ENCODE measurements at regions not wholly inside any gene's neighbourhood (a gene's known extent, or its start where the extent isn't known, plus 50 kb on each side); places are given as distances from the start of the nearest gene placed in this dataset.

- no peaks in the 10 kb centered on the region for H3K27me3 ChIP-seq
- no peaks in the 10 kb centered on the region for H3K9me3 ChIP-seq
- DNase-seq (ENCODE audit: low spot score in 2 of 2) = no peak
- no peaks in the 10 kb centered on the region for H3K4me1 ChIP-seq
- no peak overlapping the region for H3K27ac ChIP-seq
- H3K4me3 ChIP-seq = no peak overlapping the region
- no peak for TF ChIP-seq CTCF (IDR thresholded peaks at IDR 0.05)
- no peaks in the 10 kb centered on the region for H3K36me3 ChIP-seq
- intact Hi-C loops (cut with DNase I) = no loop called here
Measured at GRCh38 chr2:128867936-128868636, 549.4 kb upstream of the HS6ST1 start.

GRCh38 chr2:128868686-128869551, 550.3 kb upstream of the HS6ST1 start:
- Histone ChIP-seq H3K36me3 (no peaks in the 10 kb centered on the region), H3K4me3 (no peak overlapping the region), H3K4me1 (no peaks in the 10 kb centered on the region), H3K27ac (no peak overlapping the region), H3K27me3 (no peaks in the 10 kb centered on the region), H3K9me3 (no peaks in the 10 kb centered on the region)
- intact Hi-C loops (cut with DNase I) = no loop called here
- DNase-seq (ENCODE audit: low spot score in 2 of 2) = no peak
- no peak for TF ChIP-seq CTCF (IDR thresholded peaks at IDR 0.05)

DNA sequence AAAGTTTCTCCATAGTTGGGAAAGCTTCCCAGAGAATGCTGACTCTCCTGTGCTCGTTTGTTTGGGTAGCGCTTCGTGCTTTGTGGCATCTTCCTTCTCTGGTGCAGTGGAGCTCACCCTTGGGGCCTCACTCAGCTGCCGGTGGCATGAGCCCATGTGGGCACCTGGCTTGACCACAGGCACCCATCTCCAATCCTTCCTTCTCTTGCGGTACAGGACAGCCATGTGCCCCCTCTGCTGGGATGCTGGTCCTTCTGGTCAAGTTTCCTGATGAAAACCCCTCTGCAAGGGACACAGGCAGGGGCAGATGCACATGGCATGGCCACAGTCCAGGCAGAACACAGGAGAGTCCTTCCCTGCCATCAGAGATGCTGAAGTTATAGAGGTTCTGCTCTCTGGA, 555.9 kb upstream of the HS6ST1 start:
- Histone ChIP-seq H3K27ac (no peak overlapping the region), H3K36me3 (no peaks in the 10 kb centered on the region), H3K9me3 (no peaks in the 10 kb centered on the region), H3K4me1 (no peaks in the 10 kb centered on the region), H3K27me3 (no peaks in the 10 kb centered on the region), H3K4me3 (no peak overlapping the region)
- DNase-seq (ENCODE audit: low spot score in 2 of 2) = no peak
- no peak for TF ChIP-seq CTCF (IDR thresholded peaks at IDR 0.05)
- intact Hi-C loops (cut with DNase I) = no loop called here

GRCh38 chr2:128876986-128877983, 558.6 kb upstream of the HS6ST1 start:
- no peak for DNase-seq (ENCODE audit: low spot score in 2 of 2)
- intact Hi-C loops (cut with DNase I) = no loop called here
- H3K27ac ChIP-seq = no peak overlapping the region
- no peaks in the 10 kb centered on the region for H3K36me3 ChIP-seq
- H3K4me3 ChIP-seq = no peak overlapping the region
- no peaks in the 10 kb centered on the region for H3K4me1 ChIP-seq
- no peak for TF ChIP-seq CTCF (IDR thresholded peaks at IDR 0.05)
- H3K27me3 ChIP-seq = no peaks in the 10 kb centered on the region
- no peaks in the 10 kb centered on the region for H3K9me3 ChIP-seq

GRCh38 chr2:128879161-128879560, 560.5 kb upstream of the HS6ST1 start:
- TF ChIP-seq CTCF (IDR thresholded peaks at IDR 0.05) = no peak
- intact Hi-C loops (cut with DNase I) = no loop called here

More at GRCh38 chr2:128879161-128879560, 560.5 kb upstream of the HS6ST1 start:
- Histone ChIP-seq H3K4me3 (no peak overlapping the region), H3K27ac (no peak overlapping the region), H3K27me3 (no peaks in the 10 kb centered on the region), H3K36me3 (no peaks in the 10 kb centered on the region), H3K9me3 (no peaks in the 10 kb centered on the region), H3K4me1 (no peaks in the 10 kb centered on the region)
- DNase-seq (ENCODE audit: low spot score in 2 of 2) = no peak
